ENCODE measurements at regions not wholly inside any gene's neighbourhood (a gene's known extent, or its start where the extent isn't known, plus 50 kb on each side); places are given as distances from the start of the nearest gene placed in this dataset.

DNA sequence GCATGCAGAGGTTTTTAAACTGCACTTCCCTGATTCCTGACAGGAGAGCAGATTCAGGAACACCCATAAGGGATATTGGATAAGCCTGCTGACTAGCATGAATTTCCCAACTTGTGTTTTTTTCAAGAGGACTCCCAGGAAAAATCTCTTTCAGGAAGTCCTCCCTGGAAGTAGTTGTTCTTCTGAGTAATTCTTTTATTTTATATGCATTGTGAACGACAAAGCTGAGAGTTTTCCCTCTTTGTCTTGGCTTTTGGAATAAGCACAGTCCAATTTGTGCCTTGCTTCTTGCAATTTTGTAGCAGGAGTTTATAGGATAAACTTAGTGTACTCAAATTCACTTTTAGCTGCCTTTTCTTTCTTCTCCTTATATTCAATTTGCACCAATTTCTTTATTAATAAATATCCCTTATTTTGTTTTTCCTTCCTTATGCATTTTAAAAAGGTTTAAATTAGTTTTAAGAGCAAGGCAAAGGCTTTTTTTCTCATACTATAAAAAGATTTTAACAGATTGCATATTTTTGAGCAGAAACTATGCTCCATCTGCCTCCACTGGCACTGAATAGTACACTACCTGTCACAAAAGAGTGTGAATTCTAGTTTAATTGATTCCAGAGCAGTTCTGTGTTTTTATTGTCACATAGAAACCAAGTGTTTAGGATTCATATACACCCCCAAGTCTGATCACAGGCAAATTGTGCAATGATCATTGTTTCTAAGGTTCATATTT, 543.3 kb upstream of the SPRY2 start:
- no TSS peak for BruUV-seq (replicated peaks)

DNA sequence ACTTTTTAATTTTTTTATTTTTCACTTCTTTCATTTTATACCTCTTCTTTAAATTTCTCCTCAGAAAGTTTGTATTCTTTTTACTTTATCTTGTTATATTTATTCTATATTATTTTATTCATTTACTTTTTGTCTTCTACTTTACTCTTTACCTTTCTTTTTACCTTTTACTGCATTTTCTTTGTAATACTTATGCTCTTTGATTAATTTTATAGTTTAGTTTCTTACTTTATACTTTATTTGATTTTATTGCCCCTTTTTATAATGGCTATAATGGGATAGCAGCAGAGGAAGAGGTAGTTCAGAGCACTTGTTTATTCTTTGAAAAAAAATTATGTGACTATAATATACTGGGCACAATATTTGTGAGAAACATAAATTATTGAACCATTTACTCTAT, 542.6 kb upstream of the SPRY2 start:
- H2AFZ ChIP-seq (ENCODE audit: low read length), result no peak overlapping the region
- H3K9me2 ChIP-seq (ENCODE audit: insufficient read depth, low read length), result no peaks in the 10 kb centered on the region
- intact Hi-C loops (cut with micrococcal nuclease; ENCODE audit: unreplicated experiment), result no loop called here
- H3K36me3 ChIP-seq (ENCODE audit: insufficient read depth, low read length), result no peaks in the 10 kb centered on the region
- no peak for TF ChIP-seq EZH2phosphoT487 (IDR thresholded peaks at IDR 0.05; ENCODE audit: borderline replicate concordance, low read depth, low read length)
- TF ChIP-seq, protein P1, sequence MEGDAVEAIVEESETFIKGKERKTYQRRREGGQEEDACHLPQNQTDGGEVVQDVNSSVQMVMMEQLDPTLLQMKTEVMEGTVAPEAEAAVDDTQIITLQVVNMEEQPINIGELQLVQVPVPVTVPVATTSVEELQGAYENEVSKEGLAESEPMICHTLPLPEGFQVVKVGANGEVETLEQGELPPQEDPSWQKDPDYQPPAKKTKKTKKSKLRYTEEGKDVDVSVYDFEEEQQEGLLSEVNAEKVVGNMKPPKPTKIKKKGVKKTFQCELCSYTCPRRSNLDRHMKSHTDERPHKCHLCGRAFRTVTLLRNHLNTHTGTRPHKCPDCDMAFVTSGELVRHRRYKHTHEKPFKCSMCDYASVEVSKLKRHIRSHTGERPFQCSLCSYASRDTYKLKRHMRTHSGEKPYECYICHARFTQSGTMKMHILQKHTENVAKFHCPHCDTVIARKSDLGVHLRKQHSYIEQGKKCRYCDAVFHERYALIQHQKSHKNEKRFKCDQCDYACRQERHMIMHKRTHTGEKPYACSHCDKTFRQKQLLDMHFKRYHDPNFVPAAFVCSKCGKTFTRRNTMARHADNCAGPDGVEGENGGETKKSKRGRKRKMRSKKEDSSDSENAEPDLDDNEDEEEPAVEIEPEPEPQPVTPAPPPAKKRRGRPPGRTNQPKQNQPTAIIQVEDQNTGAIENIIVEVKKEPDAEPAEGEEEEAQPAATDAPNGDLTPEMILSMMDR (conservative IDR thresholded peaks at IDR 0.05; ENCODE audit: low read length), result no peak
- ChIA-PET CTCF (ENCODE audit: unreplicated experiment) (no interaction called here), POLR2A (no interaction called here)
- H3K27ac ChIP-seq (ENCODE audit: low read depth, low read length, poor library complexity, severe bottlenecking), result no peak overlapping the region
- H3K4me2 ChIP-seq (ENCODE audit: low read length), result no peak overlapping the region
- BruUV-seq (replicated peaks), result no TSS peak
- H3K79me2 ChIP-seq (ENCODE audit: insufficient read depth, low read depth, low read length), result no peaks in the 10 kb centered on the region
- H3K9me3 ChIP-seq (ENCODE audit: low read length), result no peaks in the 10 kb centered on the region
- H4K20me1 ChIP-seq (ENCODE audit: insufficient read depth, low read length), result no peaks in the 10 kb centered on the region
- no peaks in the 10 kb centered on the region for H3K4me1 ChIP-seq (ENCODE audit: insufficient read depth, low read length, poor library complexity, severe bottlenecking)
- no peak for DNase-seq (ENCODE audit: low spot score)
- no peak overlapping the region for H3K4me3 ChIP-seq (ENCODE audit: low read depth, low read length, poor library complexity, severe bottlenecking)

More for the DNA sequence above, 543.3 kb upstream of the SPRY2 start:
- Histone ChIP-seq H3K79me2 (ENCODE audit: insufficient read depth, low read depth, low read length) (no peaks in the 10 kb centered on the region), H3K9me3 (ENCODE audit: low read length) (no peaks in the 10 kb centered on the region), H4K20me1 (ENCODE audit: insufficient read depth, low read length) (no peaks in the 10 kb centered on the region), H3K27ac (ENCODE audit: low read depth, low read length, poor library complexity, severe bottlenecking) (no peak overlapping the region), H3K4me1 (ENCODE audit: insufficient read depth, low read length, poor library complexity, severe bottlenecking) (no peaks in the 10 kb centered on the region), H2AFZ (ENCODE audit: low read length) (no peak overlapping the region), H3K4me2 (ENCODE audit: low read length) (no peak overlapping the region), H3K9me2 (ENCODE audit: insufficient read depth, low read length) (no peaks in the 10 kb centered on the region), H3K36me3 (ENCODE audit: insufficient read depth, low read length) (no peaks in the 10 kb centered on the region), H3K4me3 (ENCODE audit: low read depth, low read length, poor library complexity, severe bottlenecking) (no peak overlapping the region)
- DNase-seq (ENCODE audit: low spot score), result no peak
- intact Hi-C loops (cut with micrococcal nuclease; ENCODE audit: unreplicated experiment), result no loop called here
- ChIA-PET CTCF (ENCODE audit: unreplicated experiment) (no interaction called here), POLR2A (interaction anchor here (0.7 kb wide), 1 partner anchor 8 kb away, joined by 3 read pairs; no protein-coding TSS in a partner anchor)
- TF ChIP-seq, protein P1 (conservative IDR thresholded peaks at IDR 0.05; ENCODE audit: low read length), result no peak
- no peak for TF ChIP-seq EZH2phosphoT487 (IDR thresholded peaks at IDR 0.05; ENCODE audit: borderline replicate concordance, low read depth, low read length)

DNA sequence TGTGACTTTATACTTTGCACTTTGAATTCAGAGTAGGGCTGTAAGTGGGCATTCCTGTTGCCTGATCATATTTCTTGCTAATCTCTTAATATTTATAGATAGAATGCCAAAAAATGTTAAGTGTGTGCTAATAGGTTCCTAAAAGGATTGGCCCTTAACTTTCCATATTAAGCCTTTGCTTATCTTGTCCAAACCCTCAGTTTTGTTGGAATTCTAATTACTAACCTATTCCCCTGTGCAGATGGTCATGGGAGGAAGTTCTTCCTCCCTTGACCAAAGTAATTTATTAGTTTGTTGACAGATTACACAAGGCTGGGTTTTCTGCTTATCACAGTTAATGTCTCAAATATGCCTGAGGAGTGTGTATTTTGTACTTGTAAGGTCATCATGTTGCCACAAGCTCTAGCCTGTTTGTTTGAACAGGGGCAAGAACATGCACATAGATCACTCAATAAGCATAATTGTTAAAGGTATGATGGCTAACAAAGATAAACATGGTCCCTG, 541.1 kb upstream of the SPRY2 start:
- CTCF ChIA-PET (ENCODE audit: unreplicated experiment), result no interaction called here
- POLR2A ChIA-PET, result interaction anchor here (1.0 kb wide), 1 partner anchor 16 kb away, joined by 4 read pairs; no protein-coding TSS in a partner anchor
- no peak overlapping the region for H3K4me3 ChIP-seq (ENCODE audit: low read depth, low read length, poor library complexity, severe bottlenecking)
- no peaks in the 10 kb centered on the region for H3K79me2 ChIP-seq (ENCODE audit: insufficient read depth, low read depth, low read length)
- no peak for DNase-seq (ENCODE audit: low spot score)
- BruUV-seq (replicated peaks), result no TSS peak
- H3K9me2 ChIP-seq (ENCODE audit: insufficient read depth, low read length), result no peaks in the 10 kb centered on the region
- H3K4me2 ChIP-seq (ENCODE audit: low read length), result no peak overlapping the region
- intact Hi-C loops (cut with micrococcal nuclease; ENCODE audit: unreplicated experiment), result no loop called here
- no peaks in the 10 kb centered on the region for H4K20me1 ChIP-seq (ENCODE audit: insufficient read depth, low read length)
- H3K4me1 ChIP-seq (ENCODE audit: insufficient read depth, low read length, poor library complexity, severe bottlenecking), result no peaks in the 10 kb centered on the region
- H3K27ac ChIP-seq (ENCODE audit: low read depth, low read length, poor library complexity, severe bottlenecking), result no peak overlapping the region
- H3K36me3 ChIP-seq (ENCODE audit: insufficient read depth, low read length), result no peaks in the 10 kb centered on the region
- no peak for TF ChIP-seq EZH2phosphoT487 (IDR thresholded peaks at IDR 0.05; ENCODE audit: borderline replicate concordance, low read depth, low read length)
- TF ChIP-seq, protein P1 (conservative IDR thresholded peaks at IDR 0.05; ENCODE audit: low read length), result no peak
- no peaks in the 10 kb centered on the region for H3K9me3 ChIP-seq (ENCODE audit: low read length)
- H2AFZ ChIP-seq (ENCODE audit: low read length), result no peak overlapping the region
